ENCODE measurements at regions not wholly inside any gene's neighbourhood (a gene's known extent, or its start where the extent isn't known, plus 50 kb on each side); places are given as distances from the start of the nearest gene placed in this dataset.

- no peak for TF ChIP-seq GABPB1 (CRISPR knock-in tag; IDR thresholded peaks at IDR 0.05)
- TF ChIP-seq TP53 (CRISPR knock-in tag; IDR thresholded peaks at IDR 0.05): no peak
- no peak for TF ChIP-seq MAX (CRISPR knock-in tag; IDR thresholded peaks at IDR 0.05)
- TF ChIP-seq PRDM15 (CRISPR knock-in tag; IDR thresholded peaks at IDR 0.05): no peak
- no peak for TF ChIP-seq PRRX2 (CRISPR knock-in tag; IDR thresholded peaks at IDR 0.05)
- no peak for TF ChIP-seq CTCF (IDR thresholded peaks at IDR 0.05)
- no peak for TF ChIP-seq JAZF1 (CRISPR knock-in tag; IDR thresholded peaks at IDR 0.05)
- no peak for TF ChIP-seq OVOL2 (CRISPR knock-in tag; IDR thresholded peaks at IDR 0.05; ENCODE audit: borderline replicate concordance)
- TF ChIP-seq E2F1 (CRISPR knock-in tag; IDR thresholded peaks at IDR 0.05): no peak
- TF ChIP-seq NR1H2 (CRISPR knock-in tag; IDR thresholded peaks at IDR 0.05): no peak
- no peak for TF ChIP-seq ZSCAN18 (CRISPR knock-in tag; IDR thresholded peaks at IDR 0.05)
- TF ChIP-seq ZNF281 (CRISPR knock-in tag; IDR thresholded peaks at IDR 0.05): no peak
- no peak for TF ChIP-seq ZMAT4 (CRISPR knock-in tag; IDR thresholded peaks at IDR 0.05)
- no peak for TF ChIP-seq SP1 (CRISPR knock-in tag; conservative IDR thresholded peaks at IDR 0.05)
- TF ChIP-seq ZNF423 (CRISPR knock-in tag; IDR thresholded peaks at IDR 0.05): no peak
- TF ChIP-seq STAT6 (CRISPR knock-in tag; conservative IDR thresholded peaks at IDR 0.05; ENCODE audit: low read depth): no peak
- no peak for TF ChIP-seq ZBTB21 (CRISPR knock-in tag; IDR thresholded peaks at IDR 0.05; ENCODE audit: borderline replicate concordance)
- TF ChIP-seq ATF6 (CRISPR knock-in tag; IDR thresholded peaks at IDR 0.05): no peak
- H3K27ac Mint-ChIP-seq: no peak overlapping the region
- H3K36me3 Mint-ChIP-seq: no peaks in the 10 kb centered on the region
- ChIA-PET POLR2A (no interaction called here), CTCF (no interaction called here)
- no peaks in the 10 kb centered on the region for H3K9me3 Mint-ChIP-seq
- no peak for DNase-seq (ENCODE audit: low spot score)
- H3K4me3 Mint-ChIP-seq: no peak overlapping the region
- H3K27me3 Mint-ChIP-seq (ENCODE audit: low read depth): no peaks in the 10 kb centered on the region
- ATAC-seq: no peak
- peaks cover 19% of the 10 kb centered on the region for H3K4me1 Mint-ChIP-seq
Observed at GRCh38 chr16:80077696-80078095, 463.1 kb upstream of the DYNLRB2 start.

Data from WTC11 (cell line).